Body of pancreas (tissue), 4 donors: ENCODE measurements at regions not wholly inside any gene's neighbourhood (a gene's known extent, or its start where the extent isn't known, plus 50 kb on each side); places are given as distances from the start of the nearest gene placed in this dataset.

ENCODE experiments used
- ATAC-seq: fragments of 150-250 bp; one replicate; pipeline ENCODE4 v1.9.1; 2016
- DNase-seq, 4 donors: peaks; one replicate each; pipeline ENCODE4 v3.0.0-alpha.2; 2019
- H3K27ac ChIP-seq, 4 donors: fragments of 200-600 bp; sonication (generic); 1 replicate in 3 of 4; 2 replicates in 1 of 4; pipeline versions ENCODE4 v1.5.1 to v1.6.1; 2016 to 2019; ENCODE audit warnings: mild to moderate bottlenecking in 1 of 4, mixed read lengths in 1 of 4, moderate library complexity in 1 of 4
- H3K27me3 ChIP-seq, 2 donors: fragments of 200-600 bp; sonication (generic); one replicate each; pipeline ENCODE4 v1.6.0; 2016; ENCODE audit warnings: mild to moderate bottlenecking in 1 of 2
- H3K36me3 ChIP-seq, 2 donors: fragments of 200-600 bp; sonication (generic); replicated peaks in 1 of 2; 2 replicates each; pipeline ENCODE4 v1.5.1; 2016; ENCODE audit warnings: low read depth in 2 of 2; ENCODE audit not compliant: insufficient read depth in 1 of 2
- H3K4me1 ChIP-seq: fragments of 200-600 bp; sonication (generic); one replicate; pipeline ENCODE4 v1.6.0; 2016
- H3K4me3 ChIP-seq, 2 donors: fragments of 200-600 bp; sonication (generic); 1 replicate in 1 of 2; 2 replicates in 1 of 2; pipeline ENCODE4 v1.5.1; 2016 to 2019
- H3K9me3 ChIP-seq, 3 donors: fragments of 200-600 bp; sonication (generic); 1 replicate in 2 of 3; 2 replicates in 1 of 3; pipeline ENCODE4 v1.5.1; 2016
- CTCF ChIP-seq, 7 experiments: fragments of 450-650 bp in 4 of 7; fragments of 200-600 bp in 3 of 7; sonication (generic) in 3 of 7; IDR thresholded peaks; one replicate each; pipeline ENCODE4 v1.5.1; 2016 to 2019; ENCODE audit warnings: antibody characterized with exemption in 7 of 7
- POLR2A ChIP-seq, 3 donors: fragments of 450-650 bp; IDR thresholded peaks; one replicate each; pipeline ENCODE4 v1.6.1; 2016; ENCODE audit warnings: antibody characterized with exemption in 3 of 3, mild to moderate bottlenecking in 2 of 3
- WGBS, 2 donors: methylation state at CpG; one replicate each; pipeline ENCODE4 v1.1.5; 2017; 5-methylcytosine and 5-hydroxymethylcytosine counted together
- intact Hi-C: fragments of 100-400 bp; cut with DNase I; formaldehyde crosslinking; loops from one replicate; pipeline ENCODE4 v1.15.1; 2023

DNA sequence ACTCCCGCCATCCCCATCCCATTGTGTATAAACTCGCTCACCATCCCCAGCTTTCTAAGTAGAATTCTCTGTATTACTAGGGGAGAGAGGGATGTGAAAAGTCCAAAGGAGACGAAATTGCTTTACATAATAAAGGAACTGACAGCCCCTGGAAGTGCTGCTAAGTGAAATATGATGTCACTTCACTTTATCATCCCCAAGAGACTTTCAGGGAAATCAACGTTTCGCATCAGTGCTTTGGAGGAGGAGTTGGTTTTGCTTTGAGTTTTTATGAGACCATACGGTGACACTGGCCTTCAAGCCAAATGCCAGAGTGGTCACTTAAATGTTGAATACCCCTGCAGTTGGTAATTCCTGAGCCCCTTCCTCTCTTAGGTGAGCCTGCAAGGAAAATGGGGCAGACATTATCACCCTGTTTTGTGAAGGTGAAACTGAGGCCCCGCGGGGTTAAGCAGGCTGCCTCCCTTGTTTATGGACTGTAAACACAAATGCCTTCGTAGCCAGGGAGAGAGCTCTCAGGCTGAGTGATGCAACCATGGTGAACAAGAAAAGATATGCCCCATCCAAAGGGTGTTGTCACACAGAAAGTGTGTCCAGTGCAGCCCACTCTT lies 58.4 kb upstream of the KAZN start:
- Histone ChIP-seq H3K27ac (no peak overlapping the region), H3K36me3 (no peaks in the 10 kb centered on the region), H3K4me3 (no peak overlapping the region), H3K27me3 (no peaks in the 10 kb centered on the region), H3K4me1 (no peaks in the 10 kb centered on the region), H3K9me3 (no peaks in the 10 kb centered on the region)
- intact Hi-C loops: loop anchor here (10.0 kb wide), 1 partner anchor 115 kb away; no protein-coding TSS in a partner anchor
- ATAC-seq (no peak), DNase-seq (no peak)
- 62 to 65% methylated on average over 8 to 9 of the region's 9 CpGs for WGBS, 2 donors
- TF ChIP-seq CTCF (IDR thresholded peaks at IDR 0.05) (no peak), POLR2A (IDR thresholded peaks at IDR 0.05) (no peak)

GRCh38 chr1:14541348-14541747 lies 57.1 kb upstream of the KAZN start:
- TF ChIP-seq CTCF (IDR thresholded peaks at IDR 0.05) (no peak), POLR2A (IDR thresholded peaks at IDR 0.05) (no peak)
- Histone ChIP-seq H3K4me3 (no peak overlapping the region), H3K4me1 (no peaks in the 10 kb centered on the region), H3K36me3 (no peaks in the 10 kb centered on the region), H3K9me3 (no peaks in the 10 kb centered on the region), H3K27me3 (no peaks in the 10 kb centered on the region), H3K27ac (no peak overlapping the region)
- ATAC-seq (no peak), DNase-seq (no peak)
- 13 to 21% methylated on average over 5 of the region's 5 CpGs for WGBS, 2 donors
- intact Hi-C loops: no loop called here

DNA sequence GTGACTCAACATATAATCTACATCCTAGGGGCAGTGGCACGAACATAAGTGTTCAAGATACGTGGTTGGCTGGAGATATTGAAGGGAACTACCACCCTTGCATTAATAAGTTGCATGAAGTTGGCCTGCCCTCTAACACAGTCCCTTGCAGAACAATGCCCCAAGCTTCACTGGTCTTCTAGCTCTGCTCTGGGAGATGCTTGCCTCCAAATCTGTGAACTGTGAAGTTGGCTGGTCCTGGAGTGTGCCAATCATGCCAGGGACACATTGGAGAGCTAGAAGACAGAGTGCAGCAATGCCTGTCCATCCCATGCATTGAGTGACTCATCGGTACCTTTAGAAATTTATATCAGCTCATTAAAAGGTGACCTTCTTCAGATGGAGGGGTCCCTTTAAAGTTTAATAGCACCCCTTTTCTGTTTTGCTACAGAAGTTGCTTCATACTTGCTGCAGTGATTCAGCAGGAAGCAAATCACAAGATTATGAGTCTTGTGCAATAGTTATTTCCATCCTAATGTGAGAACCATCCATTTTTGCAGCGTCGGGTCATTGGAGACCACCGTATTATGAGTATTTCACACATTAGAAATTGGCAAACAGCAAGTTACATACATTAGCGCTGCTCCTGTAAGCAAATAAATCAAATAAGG lies 55.2 kb upstream of the KAZN start:
- H3K27ac ChIP-seq: no peak overlapping the region
- H3K36me3 ChIP-seq: no peaks in the 10 kb centered on the region
- no peaks in the 10 kb centered on the region for H3K9me3 ChIP-seq
- no peaks in the 10 kb centered on the region for H3K27me3 ChIP-seq
- WGBS, 2 donors: 66 to 68% methylated on average over 7 of the region's 7 CpGs
- no peak overlapping the region for H3K4me3 ChIP-seq
- ATAC-seq (no peak), DNase-seq (no peak)
- no peak for TF ChIP-seq POLR2A (IDR thresholded peaks at IDR 0.05)
- no peak for TF ChIP-seq CTCF (IDR thresholded peaks at IDR 0.05)
- H3K4me1 ChIP-seq: no peaks in the 10 kb centered on the region
- intact Hi-C loops: no loop called here

DNA sequence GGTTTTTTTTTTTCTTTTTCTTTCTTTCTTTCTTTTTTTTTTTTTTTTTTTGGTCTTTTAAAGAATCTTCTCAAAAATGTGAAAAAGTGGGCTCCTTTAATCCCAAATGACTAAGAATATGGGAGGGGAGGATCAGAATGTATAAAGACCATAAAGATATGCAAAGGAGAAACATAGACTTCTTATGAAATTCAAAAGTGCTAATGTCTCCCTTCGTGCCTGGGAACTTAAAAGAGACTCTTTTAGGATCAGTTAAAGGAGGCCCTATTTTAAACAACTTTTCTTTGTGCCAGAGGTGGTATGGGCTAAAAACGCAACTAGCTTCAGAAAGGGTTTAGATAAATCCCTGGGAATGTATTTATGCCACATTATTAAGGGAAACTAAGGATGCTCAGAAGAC lies 54.2 kb upstream of the KAZN start:
- Histone ChIP-seq H3K36me3 (no peaks in the 10 kb centered on the region), H3K4me3 (no peak overlapping the region), H3K27me3 (no peaks in the 10 kb centered on the region), H3K9me3 (no peaks in the 10 kb centered on the region), H3K27ac (no peak overlapping the region), H3K4me1 (no peaks in the 10 kb centered on the region)
- no peak for TF ChIP-seq POLR2A (IDR thresholded peaks at IDR 0.05)
- TF ChIP-seq CTCF (IDR thresholded peaks at IDR 0.05): no peak
- WGBS, 2 donors: 84 to 89% methylated on average over 2 of the region's 2 CpGs
- no peak for ATAC-seq
- DNase-seq: no peak
- intact Hi-C loops: no loop called here
